HCT116 (cell line): ENCODE measurements at regions not wholly inside any gene's neighbourhood (a gene's known extent, or its start where the extent isn't known, plus 50 kb on each side); places are given as distances from the start of the nearest gene placed in this dataset.

Source experiments
- ATAC-seq: fragments of 200-7000 bp; cut with Tn5 transposase; 2 replicates; pipeline ENCODE4 v1.9.1; 2020; ENCODE audit warnings: mild to moderate bottlenecking, moderate library complexity
- BruUV-seq: library from RNA; stranded (reverse); fragments of 400-500 nt; replicated peaks from 2 replicates; lab custom pipeline; 2021; lab: Mats Ljungman, UMichigan
- CTCF ChIA-PET: fragments of 300-600 bp; sonication (Branson Sonifier 250); formaldehyde crosslinking; loops from one replicate; lab custom pipeline; 2021; ENCODE audit warnings: antibody characterized with exemption; lab: Charles Lee
- POLR2A ChIA-PET: fragments of 300-600, 350-600 bp; sonication (Branson Sonifier 250); formaldehyde crosslinking; loops from one replicate; lab custom pipeline; 2021; ENCODE audit warnings: antibody characterized with exemption; lab: Charles Lee
- RAD21 ChIA-PET, 2 experiments: fragments of 300-600 bp; sonication (Branson Sonifier 250); formaldehyde crosslinking; loops; one replicate each; lab custom pipeline; 2023; ENCODE audit warnings: low total read pairs in 2 of 2; ENCODE audit not compliant: uncharacterized antibody in 2 of 2, unreplicated experiment in 2 of 2, low non-redundant PET in 1 of 2; lab: Charles Lee
- DNase-seq: peaks from one replicate; pipeline ENCODE4 v3.0.0-alpha.2; 2010; ENCODE audit warnings: low read depth, low spot score
- H2AFZ ChIP-seq: fragments of 200-600 bp; shearing (Covaris generic), sonication (generic); 2 replicates; pipeline ENCODE4 v1.6.1; 2017; ENCODE audit warnings: low read depth, mixed run types, mixed read lengths, antibody characterized with exemption, low read length; ENCODE audit not compliant: poor library complexity, severe bottlenecking
- H3K27ac ChIP-seq: 2 replicates; pipeline ENCODE4 v1.5.1; 2012; ENCODE audit warnings: low read depth, low read length
- H3K27me3 ChIP-seq: fragments of 200-600 bp; sonication (generic); 2 replicates; pipeline ENCODE4 v1.6.1; 2016; ENCODE audit warnings: mixed run types, low read length, mixed read lengths; ENCODE audit not compliant: insufficient read depth
- H3K36me3 ChIP-seq, 2 experiments: fragments of 200-500 bp in 1 of 2; fragments of 200-600 bp in 1 of 2; sonication (Bioruptor generic) in 1 of 2; sonication (generic) in 1 of 2; 2 replicates each; pipeline versions ENCODE4 v1.5.1 to v1.6.1; 2014 to 2016; ENCODE audit warnings: low read length in 2 of 2, inconsistent platforms in 1 of 2, mixed read lengths in 1 of 2, mixed run types in 1 of 2; ENCODE audit not compliant: insufficient read depth in 2 of 2, control insufficient read depth in 1 of 2
- H3K4me1 ChIP-seq, 2 experiments: fragments of 200-600 bp in 1 of 2; sonication (generic) in 1 of 2; 2 replicates each; pipeline versions ENCODE4 v1.5.1 to v1.6.1; 2012 to 2017; ENCODE audit warnings: low read length in 2 of 2, inconsistent platforms in 1 of 2, mild to moderate bottlenecking in 1 of 2, mixed read lengths in 1 of 2, mixed run types in 1 of 2, moderate library complexity in 1 of 2; ENCODE audit not compliant: insufficient read depth in 2 of 2, control insufficient read depth in 1 of 2
- H3K4me2 ChIP-seq: fragments of 200-600 bp; sonication (generic); 2 replicates; pipeline ENCODE4 v1.6.1; 2017; ENCODE audit warnings: mixed run types, low read length, mixed read lengths
- H3K4me3 ChIP-seq, 2 experiments: fragments of 200-600 bp in 1 of 2; sonication (generic) in 1 of 2; replicated peaks in 1 of 2; 2 replicates each; pipeline ENCODE4 v1.5.1; 2011 to 2016; ENCODE audit warnings: low read length in 2 of 2, control low read depth in 1 of 2, low read depth in 1 of 2, mild to moderate bottlenecking in 1 of 2, mixed read lengths in 1 of 2, mixed run types in 1 of 2
- H3K79me2 ChIP-seq: fragments of 200-600 bp; sonication (generic); 2 replicates; pipeline ENCODE4 v1.6.1; 2017; ENCODE audit warnings: mild to moderate bottlenecking, mixed run types, low read length, moderate library complexity, mixed read lengths; ENCODE audit not compliant: insufficient read depth
- H3K9ac ChIP-seq: fragments of 200-600 bp; sonication (generic); 2 replicates; pipeline ENCODE4 v1.6.1; 2016; ENCODE audit warnings: low read length, mixed read lengths
- H3K9me2 ChIP-seq: fragments of 200-600 bp; sonication (generic), shearing (Covaris generic); 2 replicates; pipeline ENCODE4 v1.6.1; 2017; ENCODE audit warnings: mixed run types, mild to moderate bottlenecking, moderate library complexity; ENCODE audit not compliant: insufficient read depth
- H3K9me3 ChIP-seq, 2 experiments: fragments of 200-500 bp in 1 of 2; fragments of 200-600 bp in 1 of 2; sonication (Bioruptor generic) in 1 of 2; sonication (generic) in 1 of 2; 2 replicates each; pipeline ENCODE4 v1.6.1; 2014 to 2017; ENCODE audit warnings: low read length in 2 of 2, mixed read lengths in 2 of 2, inconsistent platforms in 1 of 2, low read depth in 1 of 2, mild to moderate bottlenecking in 1 of 2, mixed run types in 1 of 2, moderate library complexity in 1 of 2; ENCODE audit not compliant: control insufficient read depth in 1 of 2, insufficient read depth in 1 of 2
- H4K20me1 ChIP-seq: fragments of 200-600 bp; sonication (generic), shearing (Covaris generic); 2 replicates; pipeline ENCODE4 v1.6.1; 2017; ENCODE audit warnings: mixed run types, mild to moderate bottlenecking, moderate library complexity; ENCODE audit not compliant: insufficient read depth
- EZH2 ChIP-seq: fragments of 200-600 bp; sonication (generic); IDR thresholded peaks from 2 replicates; pipeline ENCODE4 v1.6.1; 2017; ENCODE audit warnings: antibody characterized with exemption, mixed run types
- EZH2phosphoT487 ChIP-seq: fragments of 200-600 bp; IDR thresholded peaks from 2 replicates; pipeline ENCODE4 v1.6.1; 2018; ENCODE audit warnings: antibody characterized with exemption, borderline replicate concordance
- FOSL1 ChIP-seq: IDR thresholded peaks from 2 replicates; pipeline ENCODE4 v1.6.1; 2012; ENCODE audit warnings: low read depth
- POLR2AphosphoS5 ChIP-seq: IDR thresholded peaks from 2 replicates; pipeline ENCODE4 v1.6.1; 2011; ENCODE audit warnings: mild to moderate bottlenecking, low read depth, low read length, moderate library complexity
- RAD21 ChIP-seq: IDR thresholded peaks from 2 replicates; pipeline ENCODE4 v1.6.1; 2012; ENCODE audit warnings: low read depth, mild to moderate bottlenecking
- SP1 ChIP-seq: IDR thresholded peaks from 2 replicates; pipeline ENCODE4 v1.6.1; 2012; ENCODE audit warnings: low read depth
- SRF ChIP-seq: IDR thresholded peaks from 2 replicates; pipeline ENCODE4 v1.6.1; 2012; ENCODE audit warnings: low read depth
- ZFX ChIP-seq: fragments of 450-650 bp; IDR thresholded peaks from 2 replicates; pipeline ENCODE4 v1.6.1; 2017
- ZNF274 ChIP-seq: fragments of 200-500 bp; sonication (Bioruptor generic); IDR thresholded peaks from 2 replicates; pipeline ENCODE4 v1.6.1; 2014; ENCODE audit warnings: mild to moderate bottlenecking, low read depth, low read length, inconsistent platforms
- intact Hi-C: fragments of 100-400 bp; cut with micrococcal nuclease; formaldehyde crosslinking; loops from 2 replicates; pipeline ENCODE4 v1.10.0; 2022
- TF ChIP-seq, protein P1 (sequence below): IDR thresholded peaks from 2 replicates; pipeline ENCODE4 v1.6.1; 2012
- TF ChIP-seq, protein P2 (sequence below), 3 experiments: fragments of 200-600 bp in 1 of 3; sonication (generic) in 1 of 3; IDR thresholded peaks in 2 of 3; conservative IDR thresholded peaks in 1 of 3; 2 replicates each; pipeline ENCODE4 v1.5.1; 2012 to 2017; ENCODE audit warnings: low read depth in 2 of 3, low read length in 2 of 3, antibody characterized with exemption in 1 of 3, borderline replicate concordance in 1 of 3, control low read depth in 1 of 3, mild to moderate bottlenecking in 1 of 3, mixed read lengths in 1 of 3, mixed run types in 1 of 3, moderate library complexity in 1 of 3; ENCODE audit not compliant: insufficient read depth in 1 of 3

DNA sequence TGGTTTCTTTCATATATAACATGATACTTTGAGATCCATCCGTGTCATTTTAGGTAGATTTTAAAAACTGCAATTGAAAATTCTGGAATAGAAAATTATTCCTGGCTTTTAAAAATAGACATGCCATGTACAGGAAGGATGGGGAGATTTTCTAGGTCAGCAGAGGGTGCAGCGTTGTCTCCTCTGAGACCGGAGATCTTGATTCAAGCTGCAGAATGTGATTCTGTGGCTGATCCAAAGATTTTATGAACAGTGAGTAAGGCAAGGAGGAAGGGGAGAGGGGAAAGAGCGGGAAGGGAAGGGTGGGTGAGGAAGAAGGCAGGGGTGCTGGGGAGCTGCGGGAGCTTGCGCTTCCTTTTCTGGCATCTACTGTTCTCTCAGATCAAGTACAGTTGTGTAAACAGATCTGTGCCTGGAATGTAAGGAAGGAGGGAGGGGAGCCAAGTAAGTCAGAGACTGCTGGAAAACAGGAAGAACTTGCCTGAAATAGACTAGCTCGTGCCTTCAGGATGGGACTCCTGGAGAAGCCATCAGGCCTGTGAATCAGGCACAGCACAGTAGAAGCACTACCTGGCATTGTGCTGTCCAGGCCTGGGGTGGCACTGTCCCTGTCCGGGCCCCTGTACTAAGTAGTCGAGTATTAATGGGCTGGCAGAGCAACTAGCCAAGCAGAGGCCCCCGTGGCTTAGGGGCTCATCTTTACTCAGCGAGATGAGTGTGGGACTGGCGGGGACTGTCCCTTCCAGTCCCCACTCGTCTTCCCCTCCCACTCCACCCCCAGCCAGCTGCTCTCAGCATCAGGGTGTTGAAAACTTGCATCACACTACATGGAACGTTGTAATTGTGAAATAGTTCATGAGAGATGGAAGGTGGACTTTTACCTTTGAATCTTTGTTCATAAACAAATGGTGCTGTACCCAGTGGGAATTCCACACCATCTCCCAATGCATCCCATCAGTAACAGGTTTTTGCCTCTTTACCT, 163.5 kb downstream of the UXS1 start:
- TF ChIP-seq SP1 (no peak), EZH2phosphoT487 (no peak), ZNF274 (no peak), EZH2 (no peak), POLR2AphosphoS5 (no peak), RAD21 (no peak), ZFX (no peak), SRF (no peak), FOSL1 (no peak)
- TF ChIP-seq, protein P1, sequence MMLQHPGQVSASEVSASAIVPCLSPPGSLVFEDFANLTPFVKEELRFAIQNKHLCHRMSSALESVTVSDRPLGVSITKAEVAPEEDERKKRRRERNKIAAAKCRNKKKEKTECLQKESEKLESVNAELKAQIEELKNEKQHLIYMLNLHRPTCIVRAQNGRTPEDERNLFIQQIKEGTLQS, result no peak
- TF ChIP-seq, protein P2, sequence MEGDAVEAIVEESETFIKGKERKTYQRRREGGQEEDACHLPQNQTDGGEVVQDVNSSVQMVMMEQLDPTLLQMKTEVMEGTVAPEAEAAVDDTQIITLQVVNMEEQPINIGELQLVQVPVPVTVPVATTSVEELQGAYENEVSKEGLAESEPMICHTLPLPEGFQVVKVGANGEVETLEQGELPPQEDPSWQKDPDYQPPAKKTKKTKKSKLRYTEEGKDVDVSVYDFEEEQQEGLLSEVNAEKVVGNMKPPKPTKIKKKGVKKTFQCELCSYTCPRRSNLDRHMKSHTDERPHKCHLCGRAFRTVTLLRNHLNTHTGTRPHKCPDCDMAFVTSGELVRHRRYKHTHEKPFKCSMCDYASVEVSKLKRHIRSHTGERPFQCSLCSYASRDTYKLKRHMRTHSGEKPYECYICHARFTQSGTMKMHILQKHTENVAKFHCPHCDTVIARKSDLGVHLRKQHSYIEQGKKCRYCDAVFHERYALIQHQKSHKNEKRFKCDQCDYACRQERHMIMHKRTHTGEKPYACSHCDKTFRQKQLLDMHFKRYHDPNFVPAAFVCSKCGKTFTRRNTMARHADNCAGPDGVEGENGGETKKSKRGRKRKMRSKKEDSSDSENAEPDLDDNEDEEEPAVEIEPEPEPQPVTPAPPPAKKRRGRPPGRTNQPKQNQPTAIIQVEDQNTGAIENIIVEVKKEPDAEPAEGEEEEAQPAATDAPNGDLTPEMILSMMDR (IDR thresholded peaks at IDR 0.05 in 2 of 3, conservative IDR thresholded peaks at IDR 0.05 in 1 of 3; ENCODE audit: borderline replicate concordance in 1 of 3, insufficient read depth in 1 of 3, low read depth in 2 of 3, low read length in 2 of 3), result no peak
- RAD21 ChIA-PET, result no interaction called here
- Histone ChIP-seq H3K9me3 (no peaks in the 10 kb centered on the region), H3K4me1 (0 out of 4 replicates have a peak, but pooled peaks cover 0 to 4% of the 10 kb centered on the region in 2 experiments), H3K9ac (no peak overlapping the region), H3K4me2 (no peak overlapping the region), H3K79me2 (no peaks in the 10 kb centered on the region), H4K20me1 (no peaks in the 10 kb centered on the region), H2AFZ (no peak overlapping the region), H3K4me3 (no peak overlapping the region), H3K9me2 (no peaks in the 10 kb centered on the region), H3K36me3 (no peaks in the 10 kb centered on the region), H3K27ac (no peak overlapping the region), H3K27me3 (no peaks in the 10 kb centered on the region)
- ATAC-seq (no peak), DNase-seq (no peak)
- BruUV-seq, result no TSS peak
- intact Hi-C loops, result no loop called here
- POLR2A ChIA-PET, result no interaction called here
- CTCF ChIA-PET, result no interaction called here
